Nephron (organoid): ENCODE measurements at regions not wholly inside any gene's neighbourhood (a gene's known extent, or its start where the extent isn't known, plus 50 kb on each side); places are given as distances from the start of the nearest gene placed in this dataset.

Experiments used
- H3K27ac Mint-ChIP-seq, 3 experiments: 2 replicates each; pipeline ENCODE4 v1.8.0; 2020; ENCODE audit warnings: mixed read lengths in 3 of 3, mild to moderate bottlenecking in 2 of 3, moderate library complexity in 1 of 3
- H3K27me3 Mint-ChIP-seq: 2 replicates; pipeline ENCODE4 v1.8.0; 2021; ENCODE audit warnings: low read depth, mild to moderate bottlenecking, moderate library complexity, mixed read lengths
- H3K36me3 Mint-ChIP-seq: 2 replicates; pipeline ENCODE4 v1.8.0; 2020; ENCODE audit warnings: low read depth, mixed read lengths
- H3K4me1 Mint-ChIP-seq: 2 replicates; pipeline ENCODE4 v1.8.0; 2020; ENCODE audit warnings: mixed read lengths
- H3K4me3 Mint-ChIP-seq, 3 experiments: 2 replicates each; pipeline ENCODE4 v1.8.0; 2020; ENCODE audit warnings: mild to moderate bottlenecking in 3 of 3, mixed read lengths in 3 of 3, moderate library complexity in 2 of 3
- H3K9me3 Mint-ChIP-seq: 2 replicates; pipeline ENCODE4 v1.8.0; 2020; ENCODE audit warnings: mixed read lengths
- CTCF ChIP-seq, 3 experiments: fragments of 200-600 bp; sonication (generic); IDR thresholded peaks; one replicate each; pipeline ENCODE4 v1.5.0; 2021; ENCODE audit warnings: antibody characterized with exemption in 3 of 3; ENCODE audit not compliant: unreplicated experiment in 3 of 3

GRCh38 chr5:167908606-167909005, 382.8 kb upstream of the WWC1 start:
- Mint-ChIP-seq H3K27me3 (no peaks in the 10 kb centered on the region), H3K36me3 (no peaks in the 10 kb centered on the region), H3K4me3 (no peak overlapping the region), H3K27ac (no peak overlapping the region), H3K9me3 (no peaks in the 10 kb centered on the region), H3K4me1 (no peaks in the 10 kb centered on the region)
- TF ChIP-seq CTCF (IDR thresholded peaks at IDR 0.05; ENCODE audit: unreplicated experiment in 3 of 3), result no peak

- Mint-ChIP-seq H3K9me3 (peaks cover 10% of the 10 kb centered on the region), H3K27ac (no peak overlapping the region), H3K36me3 (peaks cover 10% of the 10 kb centered on the region), H3K27me3 (no peaks in the 10 kb centered on the region), H3K4me1 (peaks cover under 1% of the 10 kb centered on the region), H3K4me3 (no peak overlapping the region)
- TF ChIP-seq CTCF (IDR thresholded peaks at IDR 0.05; ENCODE audit: unreplicated experiment in 3 of 3), result no peak
Measured at GRCh38 chr5:167912941-167913665, 378.3 kb upstream of the WWC1 start.

GRCh38 chr5:167915237-167915636, 376.2 kb upstream of the WWC1 start:
- Mint-ChIP-seq H3K4me1 (peaks cover 18% of the 10 kb centered on the region), H3K27me3 (no peaks in the 10 kb centered on the region), H3K9me3 (peaks cover 10% of the 10 kb centered on the region), H3K27ac (peak overlapping the region in 1 of 3 experiments; percentile 2), H3K36me3 (peaks cover 10% of the 10 kb centered on the region), H3K4me3 (no peak overlapping the region)
- no peak for TF ChIP-seq CTCF (IDR thresholded peaks at IDR 0.05; ENCODE audit: unreplicated experiment in 3 of 3)

- H3K36me3 Mint-ChIP-seq, result peaks cover 10% of the 10 kb centered on the region
- H3K4me3 Mint-ChIP-seq, result no peak overlapping the region
- peaks cover 18% of the 10 kb centered on the region for H3K4me1 Mint-ChIP-seq
- H3K9me3 Mint-ChIP-seq, result peaks cover 10% of the 10 kb centered on the region
- H3K27ac Mint-ChIP-seq, result peak overlapping the region in 1 of 3 experiments; percentile 24
- TF ChIP-seq CTCF (IDR thresholded peaks at IDR 0.05; ENCODE audit: unreplicated experiment in 3 of 3), result no peak
- no peaks in the 10 kb centered on the region for H3K27me3 Mint-ChIP-seq
Measured at GRCh38 chr5:167916261-167916691, 375.2 kb upstream of the WWC1 start.

- Mint-ChIP-seq H3K4me1 (peaks cover 18% of the 10 kb centered on the region), H3K9me3 (peaks cover 10% of the 10 kb centered on the region), H3K36me3 (peaks cover 10% of the 10 kb centered on the region), H3K27ac (no peak overlapping the region), H3K27me3 (no peaks in the 10 kb centered on the region), H3K4me3 (no peak overlapping the region)
- TF ChIP-seq CTCF (IDR thresholded peaks at IDR 0.05; ENCODE audit: unreplicated experiment in 3 of 3), result no peak
Measured at GRCh38 chr5:167916706-167917105, 374.7 kb upstream of the WWC1 start.
